Endothelial cell of umbilical vein (primary cell): ENCODE measurements at regions not wholly inside any gene's neighbourhood (a gene's known extent, or its start where the extent isn't known, plus 50 kb on each side); places are given as distances from the start of the nearest gene placed in this dataset.

ENCODE experiments used
- BruUV-seq: library from RNA; stranded (reverse); fragments of 400-500 nt; replicated peaks from 2 replicates; lab custom pipeline; 2021; lab: Mats Ljungman, UMichigan
- CTCF ChIA-PET: fragments of 300-600, 350-600 bp; sonication (Branson Sonifier 250); formaldehyde crosslinking; loops from one replicate; lab custom pipeline; 2021; ENCODE audit warnings: antibody characterized with exemption, inconsistent platforms; lab: Charles Lee
- POLR2A ChIA-PET: fragments of 300-600, 350-600 bp; sonication (Branson Sonifier 250); formaldehyde crosslinking; loops from one replicate; lab custom pipeline; 2021; ENCODE audit warnings: antibody characterized with exemption, inconsistent platforms; lab: Charles Lee
- DNase-seq: peaks from one replicate; pipeline ENCODE4 v3.0.0-alpha.2; 2011; ENCODE audit warnings: low read depth, low spot score
- FAIRE-seq: peaks from 2 replicates; lab custom pipeline; 2011; peaks lifted over from hg19 to GRCh38; lab: Jason Lieb, UNC
- H2AFZ ChIP-seq: 2 replicates; pipeline ENCODE4 v1.6.0; 2012; ENCODE audit warnings: low read depth, low read length, control low read depth, inconsistent platforms
- H3K27ac ChIP-seq: 2 replicates; pipeline ENCODE4 v1.5.1; 2011; ENCODE audit warnings: low read depth, mild to moderate bottlenecking, control low read depth, low read length, moderate library complexity; ENCODE audit not compliant: insufficient read depth
- H3K27me3 ChIP-seq, 2 experiments: 2 replicates each; pipeline versions ENCODE4 v1.6.0 to v1.6.1; 2011; ENCODE audit warnings: low read length in 2 of 2, mixed read lengths in 1 of 2; ENCODE audit not compliant: control insufficient read depth in 2 of 2, insufficient read depth in 2 of 2
- H3K36me3 ChIP-seq, 2 experiments: 2 replicates in 1 of 2; 3 replicates in 1 of 2; pipeline ENCODE4 v1.5.1; 2011; ENCODE audit warnings: low read length in 2 of 2, mild to moderate bottlenecking in 1 of 2, moderate library complexity in 1 of 2; ENCODE audit not compliant: control insufficient read depth in 2 of 2, insufficient read depth in 2 of 2; ENCODE audit errors: extremely low read depth in 1 of 2
- H3K4me1 ChIP-seq: 3 replicates; pipeline ENCODE4 v1.5.1; 2011; ENCODE audit warnings: mild to moderate bottlenecking, low read length; ENCODE audit not compliant: control insufficient read depth, insufficient read depth; ENCODE audit errors: extremely low read depth
- H3K4me2 ChIP-seq: 2 replicates; pipeline ENCODE4 v1.6.1; 2011; ENCODE audit warnings: low read length, control low read depth, mixed read lengths; ENCODE audit not compliant: insufficient read depth
- H3K4me3 ChIP-seq, 3 experiments: fragments of 200-600 bp in 1 of 3; sonication (generic), shearing (Covaris generic) in 1 of 3; replicated peaks in 1 of 3; 2 replicates each; pipeline ENCODE4 v1.5.1; 2011 to 2016; ENCODE audit warnings: control low read depth in 3 of 3, low read length in 3 of 3, mild to moderate bottlenecking in 2 of 3, inconsistent platforms in 1 of 3, low read depth in 1 of 3, moderate library complexity in 1 of 3; ENCODE audit not compliant: insufficient read depth in 1 of 3
- H3K79me2 ChIP-seq: 2 replicates; pipeline ENCODE4 v1.6.0; 2012; ENCODE audit warnings: low read length, inconsistent platforms; ENCODE audit not compliant: control insufficient read depth, insufficient read depth
- H3K9ac ChIP-seq: replicated peaks from 2 replicates; pipeline ENCODE3; 2011; ENCODE audit warnings: low read length, control low read depth; ENCODE audit not compliant: insufficient read depth; ENCODE audit errors: extremely low read depth
- H3K9me1 ChIP-seq: replicated peaks from 3 replicates; pipeline ENCODE4 v1.6.0; 2011; ENCODE audit warnings: mild to moderate bottlenecking, low read length; ENCODE audit not compliant: control insufficient read depth, insufficient read depth; ENCODE audit errors: extremely low read depth
- H3K9me3 ChIP-seq: replicated peaks from 2 replicates; pipeline ENCODE4 v1.5.1; 2012; ENCODE audit warnings: low read length, inconsistent platforms; ENCODE audit not compliant: control insufficient read depth, insufficient read depth
- H4K20me1 ChIP-seq: replicated peaks from 2 replicates; pipeline ENCODE3; 2011; ENCODE audit warnings: mild to moderate bottlenecking, low read length; ENCODE audit not compliant: control insufficient read depth, insufficient read depth; ENCODE audit errors: extremely low read depth
- FOS ChIP-seq: IDR thresholded peaks from 2 replicates; pipeline ENCODE4 v1.6.1; 2011; ENCODE audit warnings: mild to moderate bottlenecking, low read length, moderate library complexity, borderline replicate concordance; ENCODE audit not compliant: insufficient read depth
- GATA2 ChIP-seq: IDR thresholded peaks from 2 replicates; pipeline ENCODE4 v1.7.0; 2011; ENCODE audit warnings: low read depth, mild to moderate bottlenecking, moderate library complexity, mixed read lengths, low read length; ENCODE audit not compliant: insufficient read length, insufficient read depth
- JUN ChIP-seq: IDR thresholded peaks from 2 replicates; pipeline ENCODE4 v1.6.1; 2011; ENCODE audit warnings: borderline replicate concordance, low read depth; ENCODE audit not compliant: insufficient read length, insufficient read depth
- MYC ChIP-seq: IDR thresholded peaks from one replicate; pipeline ENCODE4 v1.6.1; 2011; ENCODE audit warnings: mild to moderate bottlenecking, low read depth, low read length
- POLR2AphosphoS5 ChIP-seq: IDR thresholded peaks from 2 replicates; pipeline ENCODE4 v1.6.1; 2012; ENCODE audit warnings: low read depth, mild to moderate bottlenecking, control low read depth, low read length, moderate library complexity; ENCODE audit not compliant: insufficient read depth
- dilution Hi-C: fragments of 300-500 bp; cut with MboI; formaldehyde crosslinking; loops from one replicate; pipeline ENCODE4 v1.15.0; 2019; ENCODE audit warnings: low sequenced_read_pairs; ENCODE audit not compliant: extremely low pct_ligation_motif_present
- intact Hi-C: fragments of 100-400 bp; cut with micrococcal nuclease; formaldehyde crosslinking; loops from one replicate; pipeline ENCODE4 v1.10.0; 2022
- TF ChIP-seq, protein P1 (sequence below), 2 donors: IDR thresholded peaks; 1 replicate in 1 of 2; 2 replicates in 1 of 2; pipeline ENCODE4 v1.5.1; 2011; ENCODE audit warnings: low read length in 2 of 2, mild to moderate bottlenecking in 2 of 2, moderate library complexity in 2 of 2, control low read depth in 1 of 2, inconsistent platforms in 1 of 2, low read depth in 1 of 2; ENCODE audit not compliant: insufficient read depth in 1 of 2; ENCODE audit errors: extremely low read depth in 1 of 2
- TF ChIP-seq, protein P2 (sequence below): IDR thresholded peaks from 2 replicates; pipeline ENCODE4 v1.6.1; 2011; ENCODE audit not compliant: insufficient read depth, insufficient read length

DNA sequence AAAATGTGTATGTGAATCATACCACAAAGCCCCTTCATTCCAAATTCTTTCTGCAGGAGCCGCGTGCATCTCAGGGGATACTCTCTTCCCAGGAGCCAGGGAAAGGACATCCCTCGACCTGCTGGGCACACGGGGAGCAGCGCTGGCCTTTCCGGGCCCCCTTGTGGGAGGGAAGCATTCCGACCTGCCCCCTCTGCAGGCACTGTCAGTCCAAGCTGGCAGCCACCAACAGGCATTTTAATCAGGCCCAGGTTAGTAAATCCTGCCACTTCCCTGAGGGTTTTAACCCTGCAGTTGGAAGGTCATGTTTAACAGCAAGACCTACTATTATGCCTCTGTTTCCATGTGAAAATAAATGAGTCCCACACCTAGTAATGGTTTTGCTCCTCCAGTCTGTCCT is 391.5 kb downstream of the SHANK2 start:
- no peaks in the 10 kb centered on the region for H3K36me3 ChIP-seq
- no TSS peak for BruUV-seq
- FAIRE-seq (no peak), DNase-seq (no peak)
- H3K27me3 ChIP-seq = no peaks in the 10 kb centered on the region
- intact Hi-C loops (no loop called here), dilution Hi-C loops (no loop called here)
- ChIA-PET CTCF (no interaction called here), POLR2A (no interaction called here)
- TF ChIP-seq, protein P1, sequence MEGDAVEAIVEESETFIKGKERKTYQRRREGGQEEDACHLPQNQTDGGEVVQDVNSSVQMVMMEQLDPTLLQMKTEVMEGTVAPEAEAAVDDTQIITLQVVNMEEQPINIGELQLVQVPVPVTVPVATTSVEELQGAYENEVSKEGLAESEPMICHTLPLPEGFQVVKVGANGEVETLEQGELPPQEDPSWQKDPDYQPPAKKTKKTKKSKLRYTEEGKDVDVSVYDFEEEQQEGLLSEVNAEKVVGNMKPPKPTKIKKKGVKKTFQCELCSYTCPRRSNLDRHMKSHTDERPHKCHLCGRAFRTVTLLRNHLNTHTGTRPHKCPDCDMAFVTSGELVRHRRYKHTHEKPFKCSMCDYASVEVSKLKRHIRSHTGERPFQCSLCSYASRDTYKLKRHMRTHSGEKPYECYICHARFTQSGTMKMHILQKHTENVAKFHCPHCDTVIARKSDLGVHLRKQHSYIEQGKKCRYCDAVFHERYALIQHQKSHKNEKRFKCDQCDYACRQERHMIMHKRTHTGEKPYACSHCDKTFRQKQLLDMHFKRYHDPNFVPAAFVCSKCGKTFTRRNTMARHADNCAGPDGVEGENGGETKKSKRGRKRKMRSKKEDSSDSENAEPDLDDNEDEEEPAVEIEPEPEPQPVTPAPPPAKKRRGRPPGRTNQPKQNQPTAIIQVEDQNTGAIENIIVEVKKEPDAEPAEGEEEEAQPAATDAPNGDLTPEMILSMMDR (IDR thresholded peaks at IDR 0.05; ENCODE audit: extremely low read depth in 1 of 2, insufficient read depth in 1 of 2, low read depth in 1 of 2, low read length in 2 of 2) = no peak
- TF ChIP-seq MYC (no peak), FOS (no peak), POLR2AphosphoS5 (no peak), JUN (no peak), GATA2 (no peak)
- TF ChIP-seq, protein P2, sequence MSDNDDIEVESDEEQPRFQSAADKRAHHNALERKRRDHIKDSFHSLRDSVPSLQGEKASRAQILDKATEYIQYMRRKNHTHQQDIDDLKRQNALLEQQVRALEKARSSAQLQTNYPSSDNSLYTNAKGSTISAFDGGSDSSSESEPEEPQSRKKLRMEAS = no peak
- H2AFZ ChIP-seq = no peak overlapping the region
- no peak overlapping the region for H3K4me2 ChIP-seq
- H3K9me3 ChIP-seq = no peaks in the 10 kb centered on the region
- H3K4me3 ChIP-seq = no peak overlapping the region
- H3K27ac ChIP-seq = no peak overlapping the region
- no peak overlapping the region for H3K9ac ChIP-seq
- no peaks in the 10 kb centered on the region for H3K4me1 ChIP-seq
- no peaks in the 10 kb centered on the region for H3K79me2 ChIP-seq
- H4K20me1 ChIP-seq = no peaks in the 10 kb centered on the region
- no peaks in the 10 kb centered on the region for H3K9me1 ChIP-seq
